H9 (cell line): ENCODE measurements at regions not wholly inside any gene's neighbourhood (a gene's known extent, or its start where the extent isn't known, plus 50 kb on each side); places are given as distances from the start of the nearest gene placed in this dataset.

Source experiments
- DNase-seq: peaks from one replicate; pipeline ENCODE4 v3.0.0-alpha.2; 2017
- H2AFZ ChIP-seq: one replicate; pipeline ENCODE4 v1.6.1; 2013; ENCODE audit warnings: mild to moderate bottlenecking, low read length, control low read depth, moderate library complexity
- H2AK5ac ChIP-seq: 2 replicates; pipeline ENCODE4 v1.6.1; 2013; ENCODE audit warnings: low read length, control low read depth, mixed read lengths; ENCODE audit not compliant: insufficient read length
- H2BK120ac ChIP-seq: one replicate; pipeline ENCODE4 v1.6.1; 2013; ENCODE audit warnings: low read depth, mild to moderate bottlenecking, low read length, control low read depth, inconsistent platforms; ENCODE audit not compliant: poor library complexity, severe bottlenecking
- H2BK12ac ChIP-seq: 2 replicates; pipeline ENCODE4 v1.6.1; 2013; ENCODE audit warnings: low read length, control low read depth, mixed read lengths, low read depth; ENCODE audit not compliant: insufficient read length
- H2BK15ac ChIP-seq: 2 replicates; pipeline ENCODE4 v1.6.1; 2013; ENCODE audit warnings: low read depth, low read length, control low read depth
- H2BK20ac ChIP-seq: one replicate; pipeline ENCODE4 v1.6.1; 2013; ENCODE audit warnings: low read depth, mild to moderate bottlenecking, low read length, control low read depth, inconsistent platforms; ENCODE audit not compliant: poor library complexity, severe bottlenecking
- H2BK5ac ChIP-seq: 2 replicates; pipeline ENCODE4 v1.6.1; 2013; ENCODE audit warnings: low read length, control low read depth, mixed read lengths; ENCODE audit not compliant: insufficient read length
- H3K14ac ChIP-seq: 2 replicates; pipeline ENCODE4 v1.6.1; 2013; ENCODE audit warnings: low read length, control low read depth; ENCODE audit not compliant: insufficient read depth
- H3K18ac ChIP-seq: 2 replicates; pipeline ENCODE4 v1.6.1; 2013; ENCODE audit warnings: low read depth, mild to moderate bottlenecking, mixed read lengths, low read length, control low read depth; ENCODE audit not compliant: insufficient read length
- H3K23ac ChIP-seq: 2 replicates; pipeline ENCODE4 v1.6.1; 2013; ENCODE audit warnings: low read length, control low read depth, mixed read lengths, low read depth; ENCODE audit not compliant: insufficient read length
- H3K23me2 ChIP-seq: 2 replicates; pipeline ENCODE4 v1.6.1; 2013; ENCODE audit warnings: low read depth, mild to moderate bottlenecking, mixed read lengths, low read length, control low read depth; ENCODE audit not compliant: insufficient read length, poor library complexity, severe bottlenecking
- H3K27ac ChIP-seq: 2 replicates; pipeline ENCODE4 v1.5.1; 2013; ENCODE audit warnings: low read length, control low read depth, mixed read lengths, low read depth; ENCODE audit not compliant: insufficient read length
- H3K27me3 ChIP-seq: 2 replicates; pipeline ENCODE4 v1.6.1; 2013; ENCODE audit warnings: low read length, control low read depth, inconsistent platforms; ENCODE audit not compliant: insufficient read depth
- H3K4ac ChIP-seq: 2 replicates; pipeline ENCODE4 v1.6.1; 2013; ENCODE audit warnings: low read depth, mild to moderate bottlenecking, control low read depth, inconsistent platforms, low read length, moderate library complexity
- H3K4me1 ChIP-seq: 2 replicates; pipeline ENCODE4 v1.6.1; 2013; ENCODE audit warnings: low read length, control low read depth, inconsistent platforms; ENCODE audit not compliant: insufficient read depth
- H3K4me2 ChIP-seq: 2 replicates; pipeline ENCODE4 v1.6.1; 2013; ENCODE audit warnings: low read length, control low read depth, mixed read lengths; ENCODE audit not compliant: insufficient read length, insufficient read depth
- H3K56ac ChIP-seq: 2 replicates; pipeline ENCODE4 v1.6.1; 2013; ENCODE audit warnings: low read depth, mild to moderate bottlenecking, mixed read lengths, low read length, control low read depth; ENCODE audit not compliant: insufficient read length
- H3K79me1 ChIP-seq: 2 replicates; pipeline ENCODE4 v1.6.1; 2013; ENCODE audit warnings: low read depth, mild to moderate bottlenecking, moderate library complexity, low read length, control low read depth, inconsistent platforms; ENCODE audit not compliant: insufficient read depth, poor library complexity, severe bottlenecking
- H3K79me2 ChIP-seq: 2 replicates; pipeline ENCODE4 v1.6.1; 2013; ENCODE audit warnings: low read length, control low read depth, inconsistent platforms; ENCODE audit not compliant: insufficient read depth
- H3K9ac ChIP-seq: 2 replicates; pipeline ENCODE4 v1.6.1; 2013; ENCODE audit warnings: low read length, control low read depth, mixed read lengths; ENCODE audit not compliant: insufficient read length; ENCODE audit errors: extremely low read depth
- H3K9me3 ChIP-seq: one replicate; pipeline ENCODE4 v1.6.1; 2013; ENCODE audit warnings: low read depth, low read length, inconsistent platforms; ENCODE audit not compliant: control insufficient read depth
- H3T11ph ChIP-seq: one replicate; pipeline ENCODE4 v1.6.1; 2013; ENCODE audit warnings: mild to moderate bottlenecking, low read length, control low read depth, inconsistent platforms
- H4K20me1 ChIP-seq: one replicate; pipeline ENCODE4 v1.6.1; 2013; ENCODE audit not compliant: control insufficient read depth, insufficient read length, insufficient read depth
- H4K5ac ChIP-seq: 2 replicates; pipeline ENCODE4 v1.6.1; 2013; ENCODE audit warnings: low read depth, mild to moderate bottlenecking, mixed read lengths, low read length, control low read depth; ENCODE audit not compliant: insufficient read length
- H4K8ac ChIP-seq: replicated peaks from 2 replicates; pipeline ENCODE4 v1.6.1; 2013; ENCODE audit warnings: low read length, control low read depth, mixed read lengths, low read depth; ENCODE audit not compliant: insufficient read length
- H4K91ac ChIP-seq: 2 replicates; pipeline ENCODE4 v1.6.1; 2013; ENCODE audit warnings: low read depth, mild to moderate bottlenecking, moderate library complexity, mixed read lengths, low read length, control low read depth; ENCODE audit not compliant: insufficient read length
- H3K27ac Mint-ChIP-seq, 3 experiments: 2 replicates in 2 of 3; 3 replicates in 1 of 3; pipeline ENCODE4 v1.8.0; 2020 to 2021; ENCODE audit warnings: mixed read lengths in 3 of 3, mild to moderate bottlenecking in 1 of 3, moderate library complexity in 1 of 3
- H3K27me3 Mint-ChIP-seq: 2 replicates; pipeline ENCODE4 v1.8.0; 2021; ENCODE audit warnings: low read depth, mild to moderate bottlenecking, moderate library complexity, mixed read lengths
- H3K36me3 Mint-ChIP-seq, 3 experiments: 2 replicates in 2 of 3; 3 replicates in 1 of 3; pipeline ENCODE4 v1.8.0; 2020 to 2021; ENCODE audit warnings: low read depth in 3 of 3, mixed read lengths in 3 of 3; ENCODE audit not compliant: insufficient read depth in 1 of 3
- H3K4me1 Mint-ChIP-seq, 2 experiments: 2 replicates each; pipeline ENCODE4 v1.8.0; 2020; ENCODE audit warnings: mixed read lengths in 2 of 2
- H3K4me3 Mint-ChIP-seq, 2 experiments: 2 replicates in 1 of 2; 3 replicates in 1 of 2; pipeline ENCODE4 v1.8.0; 2020 to 2021; ENCODE audit warnings: mild to moderate bottlenecking in 2 of 2, mixed read lengths in 2 of 2, moderate library complexity in 1 of 2
- H3K9me3 Mint-ChIP-seq, 2 experiments: 2 replicates in 1 of 2; 3 replicates in 1 of 2; pipeline ENCODE4 v1.8.0; 2020; ENCODE audit warnings: mild to moderate bottlenecking in 2 of 2, mixed read lengths in 2 of 2, moderate library complexity in 1 of 2
- WGBS: extraction: QIAGEN DNeasy Blood & Tissue Kit; methylation state at CpG from one replicate; pipeline ENCODE4 v1.1.7; 2013; ENCODE audit warnings: missing lambda C conversion rate, low lambda C conversion rate, mixed read lengths; ENCODE audit not compliant: insufficient read length; ENCODE audit errors: extremely low coverage; 5-methylcytosine and 5-hydroxymethylcytosine counted together
- TF ChIP-seq, protein P1 (sequence below): fragments of 200-600 bp; sonication (generic); conservative IDR thresholded peaks from 3 replicates; pipeline ENCODE4 v1.8.0; 2021; ENCODE audit warnings: antibody characterized with exemption, mild to moderate bottlenecking

GRCh38 chr5:145466533-145466932, 368.6 kb downstream of the PRELID2 start:
- Mint-ChIP-seq H3K36me3 (no peaks in the 10 kb centered on the region), H3K4me3 (no peak overlapping the region), H3K9me3 (no peaks in the 10 kb centered on the region), H3K4me1 (peaks cover under 1 to 1% of the 10 kb centered on the region in 2 experiments), H3K27ac (no peak overlapping the region), H3K27me3 (no peaks in the 10 kb centered on the region)
- DNase-seq = no peak
- Histone ChIP-seq H4K5ac (no peak overlapping the region), H2BK15ac (no peak overlapping the region), H4K20me1 (no peaks in the 10 kb centered on the region), H3K4me2 (no peak overlapping the region), H3K14ac (no peak overlapping the region), H3K27me3 (no peaks in the 10 kb centered on the region), H2AK5ac (no peak overlapping the region), H3K18ac (no peak overlapping the region), H4K8ac (no peak overlapping the region), H2BK20ac (no peak overlapping the region), H4K91ac (no peak overlapping the region), H2BK12ac (no peak overlapping the region), H2BK120ac (no peak overlapping the region), H3K23me2 (no peaks in the 10 kb centered on the region), H2AFZ (no peak overlapping the region), H3K9me3 (no peaks in the 10 kb centered on the region), H3K23ac (no peak overlapping the region), H2BK5ac (no peak overlapping the region), H3K79me1 (no peaks in the 10 kb centered on the region), H3T11ph (no peak overlapping the region), H3K27ac (no peak overlapping the region), H3K4me1 (no peaks in the 10 kb centered on the region), H3K4ac (no peak overlapping the region), H3K56ac (no peak overlapping the region), H3K9ac (no peak overlapping the region), H3K79me2 (no peaks in the 10 kb centered on the region)
- TF ChIP-seq, protein P1, sequence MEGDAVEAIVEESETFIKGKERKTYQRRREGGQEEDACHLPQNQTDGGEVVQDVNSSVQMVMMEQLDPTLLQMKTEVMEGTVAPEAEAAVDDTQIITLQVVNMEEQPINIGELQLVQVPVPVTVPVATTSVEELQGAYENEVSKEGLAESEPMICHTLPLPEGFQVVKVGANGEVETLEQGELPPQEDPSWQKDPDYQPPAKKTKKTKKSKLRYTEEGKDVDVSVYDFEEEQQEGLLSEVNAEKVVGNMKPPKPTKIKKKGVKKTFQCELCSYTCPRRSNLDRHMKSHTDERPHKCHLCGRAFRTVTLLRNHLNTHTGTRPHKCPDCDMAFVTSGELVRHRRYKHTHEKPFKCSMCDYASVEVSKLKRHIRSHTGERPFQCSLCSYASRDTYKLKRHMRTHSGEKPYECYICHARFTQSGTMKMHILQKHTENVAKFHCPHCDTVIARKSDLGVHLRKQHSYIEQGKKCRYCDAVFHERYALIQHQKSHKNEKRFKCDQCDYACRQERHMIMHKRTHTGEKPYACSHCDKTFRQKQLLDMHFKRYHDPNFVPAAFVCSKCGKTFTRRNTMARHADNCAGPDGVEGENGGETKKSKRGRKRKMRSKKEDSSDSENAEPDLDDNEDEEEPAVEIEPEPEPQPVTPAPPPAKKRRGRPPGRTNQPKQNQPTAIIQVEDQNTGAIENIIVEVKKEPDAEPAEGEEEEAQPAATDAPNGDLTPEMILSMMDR = no peak
- no CpG with 5 or more reads among the region's 1 CpG for WGBS
